MCF 10A (cell line): ENCODE measurements at regions not wholly inside any gene's neighbourhood (a gene's known extent, or its start where the extent isn't known, plus 50 kb on each side); places are given as distances from the start of the nearest gene placed in this dataset.

Experiments used
- BruUV-seq: library from RNA; stranded (reverse); fragments of 400-500 nt; replicated peaks from 2 replicates; lab custom pipeline; 2021; lab: Mats Ljungman, UMichigan
- CTCF ChIA-PET: fragments of 300-600 bp; sonication (Branson Sonifier 250); formaldehyde crosslinking; extraction: SDS; loops from one replicate; lab custom pipeline; 2021; ENCODE audit warnings: antibody characterized with exemption, inconsistent platforms; lab: Yijun Ruan, JAX
- POLR2A ChIA-PET: fragments of 300-600, 350-650 bp; sonication (Branson Sonifier 250); formaldehyde crosslinking; extraction: SDS; loops from one replicate; lab custom pipeline; 2020; ENCODE audit warnings: antibody characterized with exemption, inconsistent platforms; lab: Yijun Ruan, JAX
- DNase-seq: peaks from one replicate; pipeline ENCODE4 v3.0.0-alpha.2; 2018; ENCODE audit not compliant: unreplicated experiment
- H3K27ac Mint-ChIP-seq: one replicate; pipeline ENCODE4 v1.8.0; 2022; ENCODE audit warnings: mild to moderate bottlenecking, low read depth, mixed read lengths; ENCODE audit not compliant: unreplicated experiment
- H3K27me3 Mint-ChIP-seq: one replicate; pipeline ENCODE4 v1.8.0; 2022; ENCODE audit warnings: mixed read lengths; ENCODE audit not compliant: insufficient read depth, unreplicated experiment
- H3K36me3 Mint-ChIP-seq: one replicate; pipeline ENCODE4 v1.8.0; 2022; ENCODE audit warnings: mild to moderate bottlenecking, moderate library complexity, mixed read lengths; ENCODE audit not compliant: insufficient read depth, unreplicated experiment
- H3K4me1 Mint-ChIP-seq: one replicate; pipeline ENCODE4 v1.8.0; 2022; ENCODE audit warnings: mixed read lengths; ENCODE audit not compliant: insufficient read depth, unreplicated experiment
- H3K4me3 Mint-ChIP-seq: one replicate; pipeline ENCODE4 v1.8.0; 2022; ENCODE audit warnings: mild to moderate bottlenecking, moderate library complexity, mixed read lengths; ENCODE audit not compliant: unreplicated experiment
- H3K9me3 Mint-ChIP-seq: one replicate; pipeline ENCODE4 v1.8.0; 2022; ENCODE audit warnings: mixed read lengths; ENCODE audit not compliant: unreplicated experiment
- intact Hi-C: fragments of 100-400 bp; cut with micrococcal nuclease; formaldehyde crosslinking; loops from 2 replicates; pipeline ENCODE4 v1.14.1; 2022
- TF ChIP-seq, protein P1 (sequence below): fragments of 200-600 bp; IDR thresholded peaks from one replicate; pipeline ENCODE4 v1.8.0; 2022; ENCODE audit warnings: antibody characterized with exemption, mild to moderate bottlenecking; ENCODE audit not compliant: unreplicated experiment

GRCh38 chrX:39592776-39593175 lies 505.0 kb downstream of the BCOR start:
- H3K4me1 Mint-ChIP-seq, result no peaks in the 10 kb centered on the region
- BruUV-seq, result no TSS peak
- intact Hi-C loops, result no loop called here
- no peaks in the 10 kb centered on the region for H3K36me3 Mint-ChIP-seq
- no peaks in the 10 kb centered on the region for H3K9me3 Mint-ChIP-seq
- TF ChIP-seq, protein P1, sequence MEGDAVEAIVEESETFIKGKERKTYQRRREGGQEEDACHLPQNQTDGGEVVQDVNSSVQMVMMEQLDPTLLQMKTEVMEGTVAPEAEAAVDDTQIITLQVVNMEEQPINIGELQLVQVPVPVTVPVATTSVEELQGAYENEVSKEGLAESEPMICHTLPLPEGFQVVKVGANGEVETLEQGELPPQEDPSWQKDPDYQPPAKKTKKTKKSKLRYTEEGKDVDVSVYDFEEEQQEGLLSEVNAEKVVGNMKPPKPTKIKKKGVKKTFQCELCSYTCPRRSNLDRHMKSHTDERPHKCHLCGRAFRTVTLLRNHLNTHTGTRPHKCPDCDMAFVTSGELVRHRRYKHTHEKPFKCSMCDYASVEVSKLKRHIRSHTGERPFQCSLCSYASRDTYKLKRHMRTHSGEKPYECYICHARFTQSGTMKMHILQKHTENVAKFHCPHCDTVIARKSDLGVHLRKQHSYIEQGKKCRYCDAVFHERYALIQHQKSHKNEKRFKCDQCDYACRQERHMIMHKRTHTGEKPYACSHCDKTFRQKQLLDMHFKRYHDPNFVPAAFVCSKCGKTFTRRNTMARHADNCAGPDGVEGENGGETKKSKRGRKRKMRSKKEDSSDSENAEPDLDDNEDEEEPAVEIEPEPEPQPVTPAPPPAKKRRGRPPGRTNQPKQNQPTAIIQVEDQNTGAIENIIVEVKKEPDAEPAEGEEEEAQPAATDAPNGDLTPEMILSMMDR, result no peak
- CTCF ChIA-PET, result interaction anchor here (0.6 kb wide), 1 partner anchor 633 kb away, joined by 3 read pairs; no protein-coding TSS in a partner anchor
- H3K4me3 Mint-ChIP-seq, result no peak overlapping the region
- POLR2A ChIA-PET, result no interaction called here
- peaks cover 45% of the 10 kb centered on the region for H3K27me3 Mint-ChIP-seq
- no peak overlapping the region for H3K27ac Mint-ChIP-seq
- peak; percentile 47 for DNase-seq

- no TSS peak for BruUV-seq
- Mint-ChIP-seq H3K4me1 (no peaks in the 10 kb centered on the region), H3K27ac (no peak overlapping the region), H3K36me3 (no peaks in the 10 kb centered on the region), H3K27me3 (peaks cover 67% of the 10 kb centered on the region), H3K9me3 (no peaks in the 10 kb centered on the region), H3K4me3 (no peak overlapping the region)
- ChIA-PET POLR2A (interaction anchor here (0.7 to 0.8 kb wide), 2 partner anchors 10 to 96 kb away, joined by 3 read pairs; no protein-coding TSS in a partner anchor), CTCF (no interaction called here)
- intact Hi-C loops, result no loop called here
- TF ChIP-seq, protein P1, result no peak
- DNase-seq, result no peak
Observed at GRCh38 chrX:39595977-39596376, 501.8 kb downstream of the BCOR start.

- no TSS peak for BruUV-seq
- Mint-ChIP-seq H3K27me3 (peaks cover 71% of the 10 kb centered on the region), H3K27ac (no peak overlapping the region), H3K4me1 (no peaks in the 10 kb centered on the region), H3K9me3 (no peaks in the 10 kb centered on the region), H3K36me3 (no peaks in the 10 kb centered on the region), H3K4me3 (no peak overlapping the region)
- intact Hi-C loops, result no loop called here
- no peak for DNase-seq
- TF ChIP-seq, protein P1, result no peak
- CTCF ChIA-PET, result interaction anchor here (0.6 kb wide), 1 partner anchor 347 kb away, joined by 3 read pairs; no protein-coding TSS in a partner anchor
- POLR2A ChIA-PET, result interaction anchor here (0.8 kb wide), 1 partner anchor 96 kb away, joined by 3 read pairs; no protein-coding TSS in a partner anchor
Observed at GRCh38 chrX:39596437-39596836, 501.3 kb downstream of the BCOR start.

- Mint-ChIP-seq H3K27me3 (peaks cover 88% of the 10 kb centered on the region), H3K9me3 (no peaks in the 10 kb centered on the region), H3K27ac (no peak overlapping the region), H3K4me1 (no peaks in the 10 kb centered on the region), H3K36me3 (no peaks in the 10 kb centered on the region), H3K4me3 (no peak overlapping the region)
- intact Hi-C loops, result no loop called here
- TF ChIP-seq, protein P1, result no peak
- BruUV-seq, result no TSS peak
- ChIA-PET POLR2A (no interaction called here), CTCF (interaction anchor here (0.7 kb wide), 1 partner anchor 251 kb away, joined by 3 read pairs; no protein-coding TSS in a partner anchor)
- no peak for DNase-seq
Observed at GRCh38 chrX:39599339-39599738, 498.4 kb downstream of the BCOR start.
